Kidney epithelial cell (primary cell): ENCODE measurements at regions not wholly inside any gene's neighbourhood (a gene's known extent, or its start where the extent isn't known, plus 50 kb on each side); places are given as distances from the start of the nearest gene placed in this dataset.

Source experiments
- DNase-seq: peaks from one replicate; pipeline ENCODE4 v3.0.0-alpha.2; 2010; ENCODE audit warnings: low read depth
- H3K27me3 ChIP-seq: 2 replicates; pipeline ENCODE4 v1.6.0; 2011; ENCODE audit warnings: low read length; ENCODE audit not compliant: control insufficient read depth, insufficient read depth
- H3K36me3 ChIP-seq: 2 replicates; pipeline ENCODE4 v1.5.1; 2011; ENCODE audit warnings: low read length; ENCODE audit not compliant: control insufficient read depth, insufficient read depth
- H3K4me3 ChIP-seq: 2 replicates; pipeline ENCODE4 v1.5.1; 2011; ENCODE audit warnings: low read depth, mild to moderate bottlenecking, control low read depth, low read length
- TF ChIP-seq, protein P1 (sequence below): IDR thresholded peaks from 2 replicates; pipeline ENCODE4 v1.5.1; 2011; ENCODE audit warnings: mild to moderate bottlenecking, moderate library complexity, low read length, control low read depth, inconsistent platforms; ENCODE audit not compliant: insufficient read depth, poor library complexity, severe bottlenecking

DNA sequence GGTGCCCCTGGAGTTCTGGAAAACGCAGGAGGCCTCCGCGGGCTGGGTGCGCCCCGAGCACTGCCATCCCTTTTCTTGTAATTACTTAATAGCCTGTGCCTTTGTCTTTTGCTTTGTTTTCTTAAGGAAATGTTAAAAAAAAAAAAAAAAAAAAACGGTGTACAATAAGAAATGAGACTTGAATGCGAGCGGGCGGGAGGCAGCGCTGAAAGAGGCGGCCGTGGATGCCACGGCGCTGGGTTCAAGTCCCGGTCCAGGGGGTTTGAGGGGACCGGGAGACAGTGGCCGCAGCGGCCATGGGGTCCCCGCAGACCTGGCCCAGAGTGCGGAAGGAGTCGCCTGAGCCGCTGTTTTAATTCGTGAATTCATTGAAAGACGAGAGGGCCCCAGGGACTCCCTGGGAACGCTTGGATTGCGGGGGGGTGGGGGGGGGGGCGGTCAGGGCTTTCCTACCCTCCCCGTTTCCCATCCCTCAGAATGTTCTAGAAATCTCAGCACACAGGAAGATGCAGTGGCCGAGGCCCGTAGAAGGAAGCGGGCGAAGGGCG lies 349.2 kb upstream of the ARGLU1 start:
- TF ChIP-seq, protein P1, sequence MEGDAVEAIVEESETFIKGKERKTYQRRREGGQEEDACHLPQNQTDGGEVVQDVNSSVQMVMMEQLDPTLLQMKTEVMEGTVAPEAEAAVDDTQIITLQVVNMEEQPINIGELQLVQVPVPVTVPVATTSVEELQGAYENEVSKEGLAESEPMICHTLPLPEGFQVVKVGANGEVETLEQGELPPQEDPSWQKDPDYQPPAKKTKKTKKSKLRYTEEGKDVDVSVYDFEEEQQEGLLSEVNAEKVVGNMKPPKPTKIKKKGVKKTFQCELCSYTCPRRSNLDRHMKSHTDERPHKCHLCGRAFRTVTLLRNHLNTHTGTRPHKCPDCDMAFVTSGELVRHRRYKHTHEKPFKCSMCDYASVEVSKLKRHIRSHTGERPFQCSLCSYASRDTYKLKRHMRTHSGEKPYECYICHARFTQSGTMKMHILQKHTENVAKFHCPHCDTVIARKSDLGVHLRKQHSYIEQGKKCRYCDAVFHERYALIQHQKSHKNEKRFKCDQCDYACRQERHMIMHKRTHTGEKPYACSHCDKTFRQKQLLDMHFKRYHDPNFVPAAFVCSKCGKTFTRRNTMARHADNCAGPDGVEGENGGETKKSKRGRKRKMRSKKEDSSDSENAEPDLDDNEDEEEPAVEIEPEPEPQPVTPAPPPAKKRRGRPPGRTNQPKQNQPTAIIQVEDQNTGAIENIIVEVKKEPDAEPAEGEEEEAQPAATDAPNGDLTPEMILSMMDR: no peak
- H3K27me3 ChIP-seq: no peaks in the 10 kb centered on the region
- no peak for DNase-seq
- H3K4me3 ChIP-seq: peak overlapping the region; percentile 48
- no peaks in the 10 kb centered on the region for H3K36me3 ChIP-seq

DNA sequence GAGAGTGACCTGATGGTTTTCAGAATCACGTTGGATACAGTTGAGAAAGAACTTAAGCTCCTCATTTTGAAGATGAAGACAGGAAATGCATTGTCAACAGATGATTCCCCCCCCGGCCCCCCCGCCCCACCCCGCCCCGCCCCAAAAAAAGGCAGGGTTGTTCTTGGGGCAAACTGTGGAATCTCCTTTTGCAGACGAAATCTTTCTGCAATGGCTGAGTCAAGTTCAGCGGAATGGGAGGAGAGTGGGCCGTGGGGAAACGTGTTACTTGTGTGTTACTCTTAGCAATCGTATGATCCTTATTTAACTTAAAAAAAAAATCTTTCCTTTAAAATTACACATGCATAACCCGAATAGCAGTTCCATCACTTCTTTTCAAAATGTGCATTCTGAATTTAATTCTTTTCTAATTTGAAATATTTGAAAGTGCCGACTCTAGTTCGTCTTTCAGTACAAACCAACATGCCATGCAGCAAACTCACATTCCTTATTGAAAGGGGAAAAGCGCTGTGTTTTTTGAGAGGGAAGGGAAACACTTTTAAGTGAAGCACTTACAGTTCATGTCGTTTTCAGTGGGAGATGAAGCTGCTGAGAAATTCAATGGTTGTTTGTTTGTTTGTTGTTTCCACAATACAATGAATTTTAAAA lies 348.5 kb upstream of the ARGLU1 start:
- no peak for DNase-seq
- no peaks in the 10 kb centered on the region for H3K36me3 ChIP-seq
- TF ChIP-seq, protein P1: no peak
- no peak overlapping the region for H3K4me3 ChIP-seq
- no peaks in the 10 kb centered on the region for H3K27me3 ChIP-seq

DNA sequence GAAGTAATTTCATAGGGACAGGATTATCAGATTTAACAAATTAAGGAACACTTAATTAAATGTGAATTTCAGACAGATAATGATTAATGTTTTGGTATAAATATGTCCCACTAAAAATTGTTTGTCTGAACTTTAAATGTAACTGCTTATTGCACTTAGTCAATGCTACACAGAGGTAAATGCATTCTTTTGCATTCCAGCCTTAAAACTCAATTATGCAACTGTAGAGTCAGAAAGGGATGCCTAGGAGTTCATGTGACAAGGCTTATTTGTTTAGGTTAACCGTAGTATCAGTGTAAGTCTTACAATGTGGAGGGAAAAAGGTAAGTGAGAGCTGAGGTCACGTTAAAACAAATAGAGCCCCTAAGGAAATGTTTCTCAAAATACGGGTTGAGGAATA lies 347.2 kb upstream of the ARGLU1 start:
- TF ChIP-seq, protein P1: no peak
- H3K36me3 ChIP-seq: no peaks in the 10 kb centered on the region
- H3K27me3 ChIP-seq: no peaks in the 10 kb centered on the region
- no peak for DNase-seq
- no peak overlapping the region for H3K4me3 ChIP-seq

DNA sequence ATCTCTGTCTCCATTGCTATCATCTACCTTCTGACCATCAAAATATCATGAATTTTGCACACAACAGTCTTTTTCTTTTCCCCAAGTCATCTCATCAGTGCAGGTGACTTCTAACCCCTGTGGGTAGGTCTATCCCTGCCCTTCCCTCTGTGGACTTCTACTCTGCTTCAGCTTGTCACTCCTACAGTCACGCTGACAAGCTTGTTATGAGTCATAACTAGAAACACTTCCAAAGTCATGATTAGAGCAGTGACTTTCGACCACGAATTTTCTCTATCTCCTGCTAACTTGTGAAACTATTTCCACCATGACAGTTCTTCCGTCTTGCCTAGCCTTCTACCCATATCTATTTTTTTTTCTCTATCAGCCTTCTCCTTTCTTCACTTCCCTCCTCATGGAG lies 343.7 kb upstream of the ARGLU1 start:
- Histone ChIP-seq H3K36me3 (no peaks in the 10 kb centered on the region), H3K4me3 (no peak overlapping the region), H3K27me3 (no peaks in the 10 kb centered on the region)
- TF ChIP-seq, protein P1: no peak
- DNase-seq: no peak

DNA sequence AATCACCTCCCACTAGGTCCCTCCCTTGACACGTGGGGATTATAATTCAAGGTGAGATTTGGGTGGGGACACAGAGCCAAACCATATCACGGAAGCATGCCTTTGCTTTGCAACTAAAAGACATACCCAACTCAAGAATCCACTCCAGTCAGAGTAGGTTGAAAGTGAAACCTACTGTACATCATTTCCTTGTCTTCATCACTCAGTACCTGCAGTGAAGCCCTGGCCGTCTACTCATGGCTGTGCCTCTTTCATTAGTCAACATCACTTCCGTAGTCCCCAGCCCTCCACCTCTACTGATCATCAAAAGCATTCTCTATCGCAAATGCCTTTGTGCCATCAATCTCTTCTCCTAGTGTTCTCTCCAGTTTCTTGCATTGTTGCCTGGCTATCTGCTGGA lies 343.1 kb upstream of the ARGLU1 start:
- TF ChIP-seq, protein P1: no peak
- H3K4me3 ChIP-seq: no peak overlapping the region
- no peaks in the 10 kb centered on the region for H3K27me3 ChIP-seq
- no peak for DNase-seq
- H3K36me3 ChIP-seq: no peaks in the 10 kb centered on the region
